Epidermal melanocyte (primary cell): ENCODE measurements at regions not wholly inside any gene's neighbourhood (a gene's known extent, or its start where the extent isn't known, plus 50 kb on each side); places are given as distances from the start of the nearest gene placed in this dataset.
"Not testable (repeated sequence)": the region's sequence is repeated elsewhere in the genome, so short reads cannot be mapped to it uniquely, and the experiment has no call there.

Experiments
- DNase-seq: peaks from one replicate; pipeline ENCODE4 v3.0.0; 2011; ENCODE audit warnings: low spot score; ENCODE audit not compliant: insufficient read length

GRCh38 chr20:50357783-50358161, 152.4 kb upstream of the PTPN1 start:
- no peak for DNase-seq

DNA sequence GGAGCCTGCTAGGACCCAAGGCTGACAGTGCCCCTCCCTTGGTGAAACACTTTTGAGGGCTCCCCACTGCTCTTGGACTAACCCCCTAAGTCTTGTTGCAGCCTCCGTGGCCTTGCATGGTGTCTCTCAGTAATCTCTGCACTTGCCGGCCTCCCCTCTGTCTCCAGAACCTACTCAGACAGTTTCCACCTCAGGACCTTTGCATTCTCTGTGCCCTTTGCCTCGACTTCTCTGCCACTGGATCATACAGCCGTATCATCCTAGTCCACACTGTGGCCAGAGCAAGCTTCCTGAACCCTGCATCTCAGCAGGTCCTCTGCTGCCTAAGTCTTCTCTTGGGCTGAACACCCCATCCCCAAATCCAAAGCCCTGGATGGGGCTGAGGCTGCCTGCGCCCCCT, 152.0 kb upstream of the PTPN1 start:
- DNase-seq: no peak

DNA sequence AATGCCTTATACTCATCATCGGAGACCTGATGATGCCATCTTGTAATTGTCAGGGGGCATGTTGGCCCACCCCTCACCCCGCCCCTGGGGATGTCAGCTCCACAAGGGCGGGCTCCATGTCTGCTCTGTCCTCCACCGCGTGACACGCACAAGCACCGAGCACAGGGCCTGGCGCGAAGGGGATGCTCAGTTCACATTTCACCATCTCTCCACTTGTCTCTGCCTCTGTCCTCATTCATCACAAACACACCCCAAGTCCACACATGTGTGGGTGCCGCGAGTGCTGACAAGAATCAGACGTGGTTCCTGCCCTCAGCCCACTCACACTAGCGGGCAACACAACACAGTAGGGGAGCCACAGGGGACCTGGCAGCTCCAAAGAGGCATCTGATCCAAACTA, 151.2 kb upstream of the PTPN1 start:
- DNase-seq: no peak

DNA sequence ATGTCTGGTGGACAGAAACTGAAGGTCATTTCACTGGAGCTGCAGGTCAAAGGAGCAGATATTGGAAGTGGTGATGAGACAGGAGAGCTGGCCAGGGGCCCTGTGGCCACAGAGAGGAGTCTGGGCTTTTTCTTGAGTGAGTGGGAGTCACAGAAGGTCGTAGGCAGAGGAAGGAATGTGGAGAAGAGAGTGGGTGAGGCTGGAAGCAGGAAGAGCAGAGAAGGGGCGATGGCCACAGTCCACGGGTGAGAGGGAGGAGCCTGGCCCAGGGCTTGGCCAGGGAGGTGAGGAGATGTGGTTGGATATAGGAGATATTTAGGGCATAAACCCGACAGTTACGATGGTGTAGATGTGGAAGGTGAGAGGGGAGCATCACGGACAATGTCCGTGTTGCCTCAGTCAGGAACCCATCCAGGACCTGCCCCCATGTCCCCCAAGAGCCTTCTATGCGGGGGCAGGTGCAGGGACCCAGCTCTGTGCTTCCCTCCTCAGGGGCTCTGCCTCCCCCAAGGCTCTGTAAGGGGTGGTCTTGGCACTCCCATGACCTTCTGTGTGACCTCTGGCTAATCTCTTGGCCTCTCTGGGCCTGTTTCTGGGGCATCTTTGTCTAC, 150.5 kb upstream of the PTPN1 start:
- DNase-seq: no peak

DNA sequence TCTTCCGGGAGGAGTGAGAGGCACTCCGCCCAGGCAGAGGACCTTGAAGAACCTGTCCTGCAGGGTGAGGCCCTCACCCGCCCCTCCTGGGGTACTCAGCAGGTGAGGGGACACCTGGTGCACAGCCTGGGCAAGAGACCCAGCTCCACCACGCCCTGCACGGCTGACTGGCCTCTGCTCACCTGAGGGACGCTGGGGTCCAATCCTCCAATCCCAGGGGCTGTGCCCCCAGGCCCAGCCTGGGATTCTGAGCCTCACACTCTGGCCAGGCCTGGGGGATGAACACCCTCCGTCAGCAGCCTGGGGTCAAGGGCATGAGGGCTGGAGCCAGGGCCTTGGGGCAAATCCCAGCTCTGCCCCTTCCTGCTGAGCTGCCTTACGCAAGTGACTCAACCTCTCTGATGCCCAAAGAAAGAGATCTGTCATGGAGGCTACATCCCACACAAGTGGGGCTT, 149.9 kb upstream of the PTPN1 start:
- no peak for DNase-seq

- no peak for DNase-seq
Observed at GRCh38 chr20:50360921-50361320, 149.3 kb upstream of the PTPN1 start.

DNA sequence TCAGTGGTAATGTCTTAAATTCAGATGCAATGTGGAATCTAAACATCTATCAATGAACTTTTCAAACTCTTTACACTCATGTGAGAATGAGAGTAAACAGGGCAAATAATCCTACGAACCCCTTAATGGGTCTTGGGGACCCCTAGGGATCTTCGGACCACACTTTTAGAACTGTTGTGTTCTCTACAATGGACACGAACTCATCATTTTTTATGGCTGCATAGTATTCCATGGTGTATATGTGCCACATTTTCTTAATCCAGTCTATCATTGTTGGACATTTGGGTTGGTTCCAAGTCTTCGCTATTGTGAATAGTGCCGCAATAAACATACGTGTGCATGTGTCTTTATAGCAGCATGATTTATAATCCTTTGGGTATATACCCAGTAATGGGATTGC, 148.0 kb upstream of the PTPN1 start:
- not testable (repeated sequence) for DNase-seq

GRCh38 chr20:50363027-50363426, 147.2 kb upstream of the PTPN1 start:
- no peak for DNase-seq

GRCh38 chr20:50363479-50363878, 146.7 kb upstream of the PTPN1 start:
- no peak for DNase-seq

DNA sequence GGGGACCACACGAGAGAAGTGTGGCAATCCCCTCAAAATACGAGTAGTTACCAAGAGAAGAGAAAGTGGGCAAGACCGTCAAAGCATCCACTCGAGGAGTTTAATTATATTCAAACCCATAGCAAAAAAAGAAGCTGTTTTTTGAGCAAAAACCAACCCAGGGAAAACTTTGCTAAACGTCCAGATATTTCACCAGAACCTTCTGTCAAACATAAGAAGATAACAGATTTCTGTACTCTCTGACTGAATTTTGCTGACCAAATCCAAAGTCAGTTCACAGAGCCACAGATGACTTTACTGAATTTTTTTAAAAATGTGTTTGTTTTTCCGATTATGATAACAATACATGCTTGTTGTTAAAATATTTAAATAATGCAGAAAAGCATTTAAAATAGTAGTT, 145.6 kb upstream of the PTPN1 start:
- no peak for DNase-seq

DNA sequence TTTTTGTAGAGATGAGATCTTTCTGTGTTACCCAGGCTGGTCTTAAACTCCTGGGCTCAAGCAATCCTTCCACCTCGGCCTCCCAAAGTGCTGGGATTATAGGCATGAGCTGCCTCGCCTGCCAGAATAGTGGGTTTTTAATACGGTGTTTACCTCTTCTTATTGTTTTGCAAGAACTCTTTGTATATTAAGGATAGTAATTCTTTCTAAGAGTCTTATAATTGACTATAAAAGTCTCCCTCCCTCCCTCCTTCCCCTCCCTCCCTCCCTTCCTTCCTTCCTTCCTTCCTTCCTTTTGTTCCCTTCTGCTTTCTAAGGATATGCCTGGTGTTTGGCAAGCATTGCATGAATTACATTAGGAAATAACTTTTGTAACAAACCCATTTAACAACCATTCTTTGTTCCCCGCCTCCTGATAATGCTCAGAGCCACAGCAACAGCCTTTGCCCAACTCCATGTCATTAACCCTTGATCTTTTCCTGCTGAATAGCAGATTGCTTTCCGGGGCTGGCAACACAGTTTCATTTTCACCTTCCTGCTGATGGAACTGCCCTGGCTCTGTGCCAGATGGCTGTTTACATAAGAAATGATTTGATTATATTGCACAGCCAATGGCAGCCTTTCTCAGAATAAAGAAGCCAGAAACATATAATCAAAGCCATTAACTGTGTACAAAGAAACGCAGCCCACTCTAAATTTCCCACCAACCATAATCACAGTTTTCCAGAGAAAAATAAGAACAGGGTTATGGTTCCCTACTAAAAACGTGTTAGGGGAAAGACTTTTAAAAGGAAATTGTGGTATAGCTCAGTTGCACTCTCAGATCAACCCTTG, 143.7 kb upstream of the PTPN1 start:
- no peak for DNase-seq

DNA sequence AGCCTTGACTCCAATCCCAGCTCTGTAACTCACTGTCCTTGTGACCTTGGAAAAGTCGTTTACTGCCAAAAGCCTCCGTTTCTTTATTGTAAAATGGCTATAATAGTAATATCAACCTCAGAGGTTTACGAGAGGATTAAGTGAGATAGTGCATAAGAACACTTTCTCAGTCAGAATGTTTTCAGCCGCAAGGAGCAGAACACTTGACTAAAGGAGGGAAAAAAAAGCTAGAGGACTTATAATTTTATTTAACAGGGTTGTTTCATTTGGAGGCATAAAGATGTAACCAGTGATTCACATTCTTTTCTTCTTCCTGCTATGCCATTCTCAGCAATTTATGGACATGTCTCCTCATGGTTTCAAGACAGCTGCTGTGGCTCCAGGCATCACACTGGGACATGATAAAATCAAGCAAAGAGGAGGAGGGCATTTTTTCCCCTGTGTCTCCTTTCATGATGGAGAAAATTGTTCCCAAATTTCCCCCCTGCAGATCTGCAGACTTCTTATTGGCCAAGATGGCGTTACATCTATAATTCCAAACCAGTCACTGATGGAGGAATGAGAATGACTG, 143.0 kb upstream of the PTPN1 start:
- no peak for DNase-seq

DNA sequence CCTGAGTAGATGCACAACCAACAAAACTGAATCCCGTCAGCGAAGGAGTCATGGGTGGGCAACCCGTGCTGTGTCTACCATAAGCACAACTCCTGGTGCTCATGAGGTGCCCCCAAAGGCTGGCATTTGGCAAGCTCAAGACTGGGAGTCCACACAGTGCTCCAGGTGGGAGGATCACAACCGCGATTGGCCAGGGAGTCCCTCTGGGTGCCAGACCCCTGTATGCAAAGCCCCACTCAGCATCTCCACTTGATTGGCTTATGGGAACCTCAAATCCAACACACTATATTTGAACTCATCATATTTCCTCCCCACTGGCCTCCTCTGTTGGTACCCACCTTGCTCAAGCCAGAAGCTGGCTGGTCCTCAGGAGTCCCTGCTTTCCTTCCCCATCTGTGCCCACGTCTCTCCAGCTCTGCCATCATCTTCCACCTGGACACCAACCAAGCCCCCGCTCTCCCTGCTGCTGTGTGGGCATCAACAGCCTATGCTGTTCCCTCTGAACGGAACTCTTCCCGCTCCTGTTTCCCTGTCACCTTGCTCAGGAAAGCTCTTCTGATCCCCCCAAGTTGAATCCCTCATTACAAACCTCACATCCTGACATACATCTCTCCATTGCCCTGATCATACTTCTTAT, 142.3 kb upstream of the PTPN1 start:
- DNase-seq: no peak

- no peak for DNase-seq
Observed at GRCh38 chr20:50368386-50368785, 141.8 kb upstream of the PTPN1 start.

DNA sequence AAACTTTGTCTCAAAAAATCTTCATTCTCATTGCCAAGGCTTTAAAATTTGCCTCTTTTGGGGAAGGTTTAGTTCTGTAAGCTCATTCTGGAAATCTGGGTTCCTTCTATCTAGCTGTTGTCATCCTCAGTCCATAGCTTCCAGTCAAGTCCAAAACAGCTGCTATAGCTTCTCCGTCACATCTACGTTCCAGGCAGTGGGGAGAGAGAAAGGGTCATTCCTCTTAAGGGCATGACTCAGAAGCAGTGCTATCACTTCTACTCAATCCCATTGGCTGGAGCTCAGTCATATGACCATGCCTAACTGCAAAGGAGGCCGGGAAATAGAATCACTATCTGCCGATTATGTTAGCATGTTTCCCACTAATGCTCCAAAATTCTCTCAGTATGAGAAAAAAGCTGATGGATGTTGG, 141.4 kb upstream of the PTPN1 start:
- DNase-seq: no peak

- DNase-seq: no peak
Observed at GRCh38 chr20:50369225-50370035, 140.8 kb upstream of the PTPN1 start.

GRCh38 chr20:50370036-50370566, 140.1 kb upstream of the PTPN1 start:
- no peak for DNase-seq

GRCh38 chr20:50371878-50372769, 138.1 kb upstream of the PTPN1 start:
- no peak for DNase-seq

DNA sequence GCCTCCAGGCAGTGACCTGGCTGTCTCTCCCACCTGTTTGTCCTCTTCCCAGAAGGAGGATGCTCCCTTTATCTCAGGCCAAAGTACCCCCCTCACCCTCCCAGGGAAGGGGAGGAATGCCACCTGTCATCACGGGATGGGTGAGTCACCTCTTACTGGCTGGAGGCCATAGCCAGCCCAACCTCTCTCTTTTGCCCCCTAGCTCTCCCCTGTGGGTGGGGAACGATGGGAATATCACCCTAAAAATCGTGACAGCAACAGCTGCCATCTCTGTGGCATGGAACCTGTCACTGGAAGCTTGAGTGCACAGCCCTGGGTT, 137.5 kb upstream of the PTPN1 start:
- no peak for DNase-seq

DNA sequence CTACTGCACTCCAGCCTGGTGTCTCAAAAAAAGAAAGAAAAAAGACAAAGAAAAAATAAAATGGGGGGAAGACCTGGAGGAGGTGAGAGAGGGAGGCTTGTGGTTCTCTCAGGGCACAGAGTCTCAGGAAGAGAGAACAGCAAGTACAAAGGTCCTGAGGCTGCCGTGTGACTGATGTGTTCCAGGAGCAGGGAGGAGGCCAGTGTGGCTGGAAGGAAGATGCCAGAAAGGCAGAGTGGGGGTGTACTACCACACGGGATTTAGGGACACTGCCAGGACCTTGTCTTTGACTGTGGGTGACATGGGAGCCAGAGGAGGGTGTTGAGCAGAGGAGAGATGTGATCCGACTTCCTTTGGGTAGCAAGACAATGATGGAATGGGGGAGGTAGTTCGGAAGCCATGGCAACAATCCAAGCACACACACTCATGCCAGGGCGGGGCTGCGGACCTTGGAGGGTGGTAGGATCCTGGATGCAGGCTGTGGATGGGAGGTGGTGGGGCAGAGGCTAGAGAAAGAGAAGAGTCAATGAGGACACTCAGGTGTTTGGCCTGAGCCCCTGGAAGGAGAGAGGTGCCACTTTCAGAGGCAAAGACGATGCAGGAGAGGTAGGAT, 136.4 kb upstream of the PTPN1 start:
- DNase-seq: no peak
